ENCODE measurements at regions not wholly inside any gene's neighbourhood (a gene's known extent, or its start where the extent isn't known, plus 50 kb on each side); places are given as distances from the start of the nearest gene placed in this dataset.

GRCh38 chr10:63696205-63696604, 175.0 kb downstream of the REEP3 start:
- Mint-ChIP-seq H3K4me3 (ENCODE audit: unreplicated experiment) (no peak overlapping the region), H3K9me3 (ENCODE audit: low read depth) (peaks cover 5% of the 10 kb centered on the region), H3K27me3 (ENCODE audit: low read depth) (no peaks in the 10 kb centered on the region), H3K27ac (ENCODE audit: unreplicated experiment) (no peak overlapping the region), H3K36me3 (ENCODE audit: low read depth) (peaks cover 2% of the 10 kb centered on the region), H3K4me1 (ENCODE audit: low read depth) (peaks cover 37% of the 10 kb centered on the region)
- DNase-seq (ENCODE audit: low spot score), result no peak
- no peak for TF ChIP-seq CTCF (IDR thresholded peaks at IDR 0.05)

- H3K4me3 Mint-ChIP-seq (ENCODE audit: unreplicated experiment), result no peak overlapping the region
- no peak overlapping the region for H3K27ac Mint-ChIP-seq (ENCODE audit: unreplicated experiment)
- peaks cover 2% of the 10 kb centered on the region for H3K9me3 Mint-ChIP-seq (ENCODE audit: low read depth)
- H3K36me3 Mint-ChIP-seq (ENCODE audit: low read depth), result peaks cover 1% of the 10 kb centered on the region
- peaks cover 36% of the 10 kb centered on the region for H3K4me1 Mint-ChIP-seq (ENCODE audit: low read depth)
- H3K27me3 Mint-ChIP-seq (ENCODE audit: low read depth), result no peaks in the 10 kb centered on the region
- TF ChIP-seq CTCF (IDR thresholded peaks at IDR 0.05), result no peak
- DNase-seq (ENCODE audit: low spot score), result no peak
Measured at GRCh38 chr10:63697956-63698786, 177.0 kb downstream of the REEP3 start.

- H3K4me1 Mint-ChIP-seq (ENCODE audit: low read depth), result peaks cover 42% of the 10 kb centered on the region
- no peaks in the 10 kb centered on the region for H3K27me3 Mint-ChIP-seq (ENCODE audit: low read depth)
- H3K9me3 Mint-ChIP-seq (ENCODE audit: low read depth), result no peaks in the 10 kb centered on the region
- no peaks in the 10 kb centered on the region for H3K36me3 Mint-ChIP-seq (ENCODE audit: low read depth)
- H3K4me3 Mint-ChIP-seq (ENCODE audit: unreplicated experiment), result no peak overlapping the region
- DNase-seq (ENCODE audit: low spot score), result no peak
- TF ChIP-seq CTCF (IDR thresholded peaks at IDR 0.05), result no peak
- H3K27ac Mint-ChIP-seq (ENCODE audit: unreplicated experiment), result peak overlapping the region; percentile 96
Measured at GRCh38 chr10:63698787-63699150, 177.6 kb downstream of the REEP3 start.

- H3K9me3 Mint-ChIP-seq (ENCODE audit: low read depth), result no peaks in the 10 kb centered on the region
- no peaks in the 10 kb centered on the region for H3K27me3 Mint-ChIP-seq (ENCODE audit: low read depth)
- peak overlapping the region; percentile 10 for H3K4me3 Mint-ChIP-seq (ENCODE audit: unreplicated experiment)
- peak overlapping the region; percentile 96 for H3K27ac Mint-ChIP-seq (ENCODE audit: unreplicated experiment)
- peaks cover 42% of the 10 kb centered on the region for H3K4me1 Mint-ChIP-seq (ENCODE audit: low read depth)
- no peaks in the 10 kb centered on the region for H3K36me3 Mint-ChIP-seq (ENCODE audit: low read depth)
- DNase-seq (ENCODE audit: low spot score), result no peak
- no peak for TF ChIP-seq CTCF (IDR thresholded peaks at IDR 0.05)
Measured at GRCh38 chr10:63699785-63700613, 178.8 kb downstream of the REEP3 start.

GRCh38 chr10:63700631-63701156, 179.5 kb downstream of the REEP3 start:
- H3K36me3 Mint-ChIP-seq (ENCODE audit: low read depth), result no peaks in the 10 kb centered on the region
- H3K4me1 Mint-ChIP-seq (ENCODE audit: low read depth), result peaks cover 42% of the 10 kb centered on the region
- H3K9me3 Mint-ChIP-seq (ENCODE audit: low read depth), result no peaks in the 10 kb centered on the region
- H3K27ac Mint-ChIP-seq (ENCODE audit: unreplicated experiment), result peak overlapping the region; percentile 96
- TF ChIP-seq CTCF (IDR thresholded peaks at IDR 0.05), result no peak
- no peaks in the 10 kb centered on the region for H3K27me3 Mint-ChIP-seq (ENCODE audit: low read depth)
- H3K4me3 Mint-ChIP-seq (ENCODE audit: unreplicated experiment), result no peak overlapping the region
- no peak for DNase-seq (ENCODE audit: low spot score)
